Epithelial cell of esophagus (primary cell): ENCODE measurements at regions not wholly inside any gene's neighbourhood (a gene's known extent, or its start where the extent isn't known, plus 50 kb on each side); places are given as distances from the start of the nearest gene placed in this dataset.
"Not testable (repeated sequence)": the region's sequence is repeated elsewhere in the genome, so short reads cannot be mapped to it uniquely, and the experiment has no call there.

Source experiments
- DNase-seq: peaks from one replicate; pipeline ENCODE4 v3.0.0; 2010; ENCODE audit warnings: low read depth
- H3K4me3 ChIP-seq: 2 replicates; pipeline ENCODE4 v1.5.1; 2011; ENCODE audit warnings: mild to moderate bottlenecking, low read length, control low read depth
- CTCF ChIP-seq: IDR thresholded peaks from 2 replicates; pipeline ENCODE4 v1.5.1; 2011; ENCODE audit warnings: low read depth, mild to moderate bottlenecking, low read length, control low read depth, inconsistent platforms; ENCODE audit not compliant: insufficient read depth; ENCODE audit errors: missing control alignments

- TF ChIP-seq CTCF, result no peak
- no peak overlapping the region for H3K4me3 ChIP-seq
- DNase-seq, result no peak
Measured at GRCh38 chr6:120484146-120484545, 850.1 kb downstream of the TBC1D32 start.

- H3K4me3 ChIP-seq, result no peak overlapping the region
- no peak for TF ChIP-seq CTCF
- no peak for DNase-seq
Measured at GRCh38 chr6:120478650-120479049, 855.6 kb downstream of the TBC1D32 start.

- no peak for DNase-seq
- no peak for TF ChIP-seq CTCF
- no peak overlapping the region for H3K4me3 ChIP-seq
Measured at GRCh38 chr6:120473804-120474203, 860.5 kb downstream of the TBC1D32 start.

- H3K4me3 ChIP-seq, result no peak overlapping the region
- no peak for DNase-seq
- no peak for TF ChIP-seq CTCF
Measured at GRCh38 chr6:120468486-120468885, 865.8 kb downstream of the TBC1D32 start.

GRCh38 chr6:120451508-120451907, 882.8 kb downstream of the TBC1D32 start:
- TF ChIP-seq CTCF, result no peak
- no peak for DNase-seq
- no peak overlapping the region for H3K4me3 ChIP-seq

GRCh38 chr6:120447605-120448004, 886.7 kb downstream of the TBC1D32 start:
- TF ChIP-seq CTCF, result no peak
- DNase-seq, result no peak
- no peak overlapping the region for H3K4me3 ChIP-seq

GRCh38 chr6:120432840-120433239, 901.4 kb downstream of the TBC1D32 start:
- DNase-seq, H3K4me3 ChIP-seq: not testable (repeated sequence)

GRCh38 chr6:120431841-120432240, 902.4 kb downstream of the TBC1D32 start:
- DNase-seq, result no peak
- no peak for TF ChIP-seq CTCF
- no peak overlapping the region for H3K4me3 ChIP-seq
